ENCODE measurements at regions not wholly inside any gene's neighbourhood (a gene's known extent, or its start where the extent isn't known, plus 50 kb on each side); places are given as distances from the start of the nearest gene placed in this dataset.

DNA sequence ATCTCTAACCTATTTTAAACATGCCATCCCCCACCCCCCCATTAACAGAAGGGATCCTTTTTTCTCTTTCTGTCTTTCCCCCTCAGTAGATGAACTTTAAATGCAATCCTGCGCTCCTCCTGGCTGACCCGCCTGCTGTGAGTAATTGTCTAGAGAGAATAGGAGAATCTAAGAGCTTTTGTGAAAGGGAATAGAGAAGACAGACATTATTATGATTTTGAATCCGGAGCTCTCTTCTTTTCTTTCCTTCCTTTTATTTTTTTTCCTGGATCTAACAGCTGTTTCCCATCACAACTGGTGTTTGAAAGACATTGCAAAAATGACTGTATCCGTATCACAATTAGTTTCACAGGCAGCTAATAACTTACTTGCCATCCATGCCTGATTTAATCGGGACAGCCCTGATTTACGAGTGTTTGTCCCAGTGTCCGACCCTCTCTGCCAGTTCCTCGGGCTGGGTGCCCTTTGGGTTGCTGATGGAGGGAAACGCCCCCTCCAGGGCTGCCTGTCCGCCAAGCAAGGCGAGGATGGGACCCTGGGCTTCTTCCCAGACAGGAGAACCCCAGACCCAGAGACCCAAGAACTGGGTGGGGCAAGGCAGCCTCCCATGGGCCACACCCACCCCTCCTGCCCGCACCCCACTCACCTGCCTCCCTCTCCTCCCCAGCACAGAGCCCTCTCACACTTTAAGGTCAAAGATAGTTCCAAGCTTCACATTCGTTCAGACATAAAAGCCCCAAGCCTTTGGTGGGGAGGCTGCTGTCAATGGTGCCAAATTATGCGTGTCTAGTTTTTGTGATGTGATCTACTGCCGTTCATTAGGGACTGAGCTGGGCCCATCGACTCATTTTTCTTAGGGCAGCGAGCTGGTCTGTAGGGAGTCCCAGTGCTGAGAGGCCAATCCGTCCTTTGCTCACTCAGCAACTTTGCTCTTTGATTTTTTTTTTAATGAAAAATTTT lies 231.7 kb downstream of the ZNF516 start:
- Mint-ChIP-seq H3K4me1 (peaks cover 17% of the 10 kb centered on the region), H3K9me3 (peaks cover 0 to 10% (median 5%) of the 10 kb centered on the region in 7 donors)
- H3K27me3 ChIP-seq (ENCODE audit: control insufficient read depth in 2 of 2, insufficient read depth in 2 of 2, low read length in 2 of 2): no peaks in the 10 kb centered on the region

DNA sequence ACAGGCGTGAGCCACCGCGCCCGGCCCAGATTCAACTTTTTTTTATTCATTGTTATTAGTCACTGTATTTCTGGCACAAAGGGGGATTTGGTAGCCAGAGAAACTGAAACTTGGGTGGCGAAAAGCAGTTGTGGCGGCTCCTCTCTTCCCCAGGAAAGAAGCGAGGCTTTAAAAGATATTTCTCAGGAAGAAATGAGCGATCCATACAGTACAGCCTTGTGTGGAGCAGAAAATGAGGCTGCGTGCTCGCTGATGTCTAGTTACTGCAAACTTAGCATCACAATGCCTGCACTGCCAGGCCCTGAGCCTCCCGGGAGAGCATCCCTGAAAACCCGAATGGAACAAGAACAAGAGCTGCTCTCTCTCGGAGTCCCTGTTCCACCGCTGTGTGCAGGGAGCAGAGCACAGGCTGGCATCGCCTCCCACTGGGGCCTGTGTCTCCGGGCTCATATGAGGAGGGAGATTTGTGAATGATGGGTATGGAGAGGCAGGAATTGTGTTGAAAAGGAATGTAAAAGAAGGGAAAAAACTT lies 234.0 kb downstream of the ZNF516 start:
- WGBS (ENCODE audit: insufficient coverage): 94% methylated on average over 9 of the region's 16 CpGs
- Histone ChIP-seq H2AFZ (ENCODE audit: insufficient read depth, low read depth, low read length, poor library complexity, severe bottlenecking) (no peak overlapping the region), H3K9me3 (replicated peaks in 1 of 2; ENCODE audit: control insufficient read depth in 1 of 2, insufficient read depth in 1 of 2, low read length in 2 of 2) (peaks cover 0 to 4% of the 10 kb centered on the region in 2 donors), H3K27me3 (ENCODE audit: control insufficient read depth in 2 of 2, insufficient read depth in 2 of 2, low read length in 2 of 2) (peaks cover 0 to under 1% of the 10 kb centered on the region in 2 donors), H3K79me2 (ENCODE audit: insufficient read depth, low read length) (no peaks in the 10 kb centered on the region), H3K9ac (ENCODE audit: insufficient read depth, low read length, poor library complexity, severe bottlenecking) (no peak overlapping the region), H3K36me3 (replicated peaks in 1 of 2; ENCODE audit: control insufficient read depth in 1 of 2, insufficient read depth in 2 of 2, low read length in 2 of 2) (no peaks in the 10 kb centered on the region), H3K4me1 (ENCODE audit: control insufficient read depth in 1 of 2, insufficient read depth in 2 of 2, low read length in 2 of 2) (peaks cover 10 to 12% of the 10 kb centered on the region in 2 donors), H3K27ac (ENCODE audit: low read depth in 1 of 2, low read length in 2 of 2) (no peak overlapping the region), H3K4me2 (replicated peaks; ENCODE audit: extremely low read depth, low read length, poor library complexity, severe bottlenecking) (no peak overlapping the region), H4K20me1 (ENCODE audit: insufficient read depth, low read length) (no peaks in the 10 kb centered on the region), H3K4me3 (replicated peaks in 1 of 3; ENCODE audit: low read depth in 2 of 3, low read length in 3 of 3) (no peak overlapping the region)
- TF ChIP-seq, protein P1, sequence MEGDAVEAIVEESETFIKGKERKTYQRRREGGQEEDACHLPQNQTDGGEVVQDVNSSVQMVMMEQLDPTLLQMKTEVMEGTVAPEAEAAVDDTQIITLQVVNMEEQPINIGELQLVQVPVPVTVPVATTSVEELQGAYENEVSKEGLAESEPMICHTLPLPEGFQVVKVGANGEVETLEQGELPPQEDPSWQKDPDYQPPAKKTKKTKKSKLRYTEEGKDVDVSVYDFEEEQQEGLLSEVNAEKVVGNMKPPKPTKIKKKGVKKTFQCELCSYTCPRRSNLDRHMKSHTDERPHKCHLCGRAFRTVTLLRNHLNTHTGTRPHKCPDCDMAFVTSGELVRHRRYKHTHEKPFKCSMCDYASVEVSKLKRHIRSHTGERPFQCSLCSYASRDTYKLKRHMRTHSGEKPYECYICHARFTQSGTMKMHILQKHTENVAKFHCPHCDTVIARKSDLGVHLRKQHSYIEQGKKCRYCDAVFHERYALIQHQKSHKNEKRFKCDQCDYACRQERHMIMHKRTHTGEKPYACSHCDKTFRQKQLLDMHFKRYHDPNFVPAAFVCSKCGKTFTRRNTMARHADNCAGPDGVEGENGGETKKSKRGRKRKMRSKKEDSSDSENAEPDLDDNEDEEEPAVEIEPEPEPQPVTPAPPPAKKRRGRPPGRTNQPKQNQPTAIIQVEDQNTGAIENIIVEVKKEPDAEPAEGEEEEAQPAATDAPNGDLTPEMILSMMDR (IDR thresholded peaks at IDR 0.05): no peak
- Mint-ChIP-seq H3K27me3 (ENCODE audit: low read depth in 3 of 3) (peaks cover 2 to 5% (median 4%) of the 10 kb centered on the region in 3 donors), H3K4me1 (peaks cover 16% of the 10 kb centered on the region), H3K9me3 (peaks cover 0 to 3% (median 0%) of the 10 kb centered on the region in 7 donors), H3K4me3 (no peak overlapping the region), H3K27ac (peak overlapping the region in 2 of 7 donors; percentile 33 to 71), H3K36me3 (no peaks in the 10 kb centered on the region)
- no peak for DNase-seq
- intact Hi-C loops (cut with micrococcal nuclease): no loop called here

More for the DNA sequence above, 231.7 kb downstream of the ZNF516 start:
- Histone ChIP-seq H3K4me2 (replicated peaks; ENCODE audit: extremely low read depth, low read length, poor library complexity, severe bottlenecking) (no peak overlapping the region), H3K9ac (ENCODE audit: insufficient read depth, low read length, poor library complexity, severe bottlenecking) (no peak overlapping the region), H3K79me2 (ENCODE audit: insufficient read depth, low read length) (no peaks in the 10 kb centered on the region), H3K4me1 (ENCODE audit: control insufficient read depth in 1 of 2, insufficient read depth in 2 of 2, low read length in 2 of 2) (peaks cover 10 to 12% of the 10 kb centered on the region in 2 donors), H3K36me3 (replicated peaks in 1 of 2; ENCODE audit: control insufficient read depth in 1 of 2, insufficient read depth in 2 of 2, low read length in 2 of 2) (no peaks in the 10 kb centered on the region), H3K9me3 (replicated peaks in 1 of 2; ENCODE audit: control insufficient read depth in 1 of 2, insufficient read depth in 1 of 2, low read length in 2 of 2) (peaks cover 0 to 11% of the 10 kb centered on the region in 2 donors), H4K20me1 (ENCODE audit: insufficient read depth, low read length) (no peaks in the 10 kb centered on the region), H3K4me3 (replicated peaks in 1 of 3; ENCODE audit: low read depth in 2 of 3, low read length in 3 of 3) (no peak overlapping the region), H3K27ac (ENCODE audit: low read depth in 1 of 2, low read length in 2 of 2) (no peak overlapping the region), H2AFZ (ENCODE audit: insufficient read depth, low read depth, low read length, poor library complexity, severe bottlenecking) (no peak overlapping the region)
- DNase-seq: no peak
- Mint-ChIP-seq H3K4me3 (no peak overlapping the region), H3K27ac (no peak overlapping the region), H3K36me3 (no peaks in the 10 kb centered on the region), H3K27me3 (ENCODE audit: low read depth in 3 of 3) (peaks cover 1 to 4% (median 2%) of the 10 kb centered on the region in 3 donors)
- TF ChIP-seq, protein P1 (IDR thresholded peaks at IDR 0.05): no peak
- intact Hi-C loops (cut with micrococcal nuclease): no loop called here
- 95% methylated on average over 8 of the region's 18 CpGs for WGBS (ENCODE audit: insufficient coverage)
